HCT116 (cell line): ENCODE measurements at regions not wholly inside any gene's neighbourhood (a gene's known extent, or its start where the extent isn't known, plus 50 kb on each side); places are given as distances from the start of the nearest gene placed in this dataset.

Experiments
- ATAC-seq: fragments of 200-7000 bp; cut with Tn5 transposase; 2 replicates; pipeline ENCODE4 v1.9.1; 2020; ENCODE audit warnings: mild to moderate bottlenecking, moderate library complexity
- BruUV-seq: library from RNA; stranded (reverse); fragments of 400-500 nt; replicated peaks from 2 replicates; lab custom pipeline; 2021; lab: Mats Ljungman, UMichigan
- CTCF ChIA-PET: fragments of 300-600 bp; sonication (Branson Sonifier 250); formaldehyde crosslinking; loops from one replicate; lab custom pipeline; 2021; ENCODE audit warnings: antibody characterized with exemption; lab: Charles Lee
- POLR2A ChIA-PET: fragments of 300-600, 350-600 bp; sonication (Branson Sonifier 250); formaldehyde crosslinking; loops from one replicate; lab custom pipeline; 2021; ENCODE audit warnings: antibody characterized with exemption; lab: Charles Lee
- RAD21 ChIA-PET, 2 experiments: fragments of 300-600 bp; sonication (Branson Sonifier 250); formaldehyde crosslinking; loops; one replicate each; lab custom pipeline; 2023; ENCODE audit warnings: low total read pairs in 2 of 2; ENCODE audit not compliant: uncharacterized antibody in 2 of 2, unreplicated experiment in 2 of 2, low non-redundant PET in 1 of 2; lab: Charles Lee
- DNase-seq: peaks from one replicate; pipeline ENCODE4 v3.0.0-alpha.2; 2010; ENCODE audit warnings: low read depth, low spot score
- H2AFZ ChIP-seq: fragments of 200-600 bp; shearing (Covaris generic), sonication (generic); 2 replicates; pipeline ENCODE4 v1.6.1; 2017; ENCODE audit warnings: low read depth, mixed run types, mixed read lengths, antibody characterized with exemption, low read length; ENCODE audit not compliant: poor library complexity, severe bottlenecking
- H3K27ac ChIP-seq: 2 replicates; pipeline ENCODE4 v1.5.1; 2012; ENCODE audit warnings: low read depth, low read length
- H3K27me3 ChIP-seq: fragments of 200-600 bp; sonication (generic); 2 replicates; pipeline ENCODE4 v1.6.1; 2016; ENCODE audit warnings: mixed run types, low read length, mixed read lengths; ENCODE audit not compliant: insufficient read depth
- H3K36me3 ChIP-seq, 2 experiments: fragments of 200-500 bp in 1 of 2; fragments of 200-600 bp in 1 of 2; sonication (Bioruptor generic) in 1 of 2; sonication (generic) in 1 of 2; 2 replicates each; pipeline versions ENCODE4 v1.5.1 to v1.6.1; 2014 to 2016; ENCODE audit warnings: low read length in 2 of 2, inconsistent platforms in 1 of 2, mixed read lengths in 1 of 2, mixed run types in 1 of 2; ENCODE audit not compliant: insufficient read depth in 2 of 2, control insufficient read depth in 1 of 2
- H3K4me1 ChIP-seq, 2 experiments: fragments of 200-600 bp in 1 of 2; sonication (generic) in 1 of 2; 2 replicates each; pipeline versions ENCODE4 v1.5.1 to v1.6.1; 2012 to 2017; ENCODE audit warnings: low read length in 2 of 2, inconsistent platforms in 1 of 2, mild to moderate bottlenecking in 1 of 2, mixed read lengths in 1 of 2, mixed run types in 1 of 2, moderate library complexity in 1 of 2; ENCODE audit not compliant: insufficient read depth in 2 of 2, control insufficient read depth in 1 of 2
- H3K4me2 ChIP-seq: fragments of 200-600 bp; sonication (generic); 2 replicates; pipeline ENCODE4 v1.6.1; 2017; ENCODE audit warnings: mixed run types, low read length, mixed read lengths
- H3K4me3 ChIP-seq, 2 experiments: fragments of 200-600 bp in 1 of 2; sonication (generic) in 1 of 2; replicated peaks in 1 of 2; 2 replicates each; pipeline ENCODE4 v1.5.1; 2011 to 2016; ENCODE audit warnings: low read length in 2 of 2, control low read depth in 1 of 2, low read depth in 1 of 2, mild to moderate bottlenecking in 1 of 2, mixed read lengths in 1 of 2, mixed run types in 1 of 2
- H3K79me2 ChIP-seq: fragments of 200-600 bp; sonication (generic); 2 replicates; pipeline ENCODE4 v1.6.1; 2017; ENCODE audit warnings: mild to moderate bottlenecking, mixed run types, low read length, moderate library complexity, mixed read lengths; ENCODE audit not compliant: insufficient read depth
- H3K9ac ChIP-seq: fragments of 200-600 bp; sonication (generic); 2 replicates; pipeline ENCODE4 v1.6.1; 2016; ENCODE audit warnings: low read length, mixed read lengths
- H3K9me2 ChIP-seq: fragments of 200-600 bp; sonication (generic), shearing (Covaris generic); 2 replicates; pipeline ENCODE4 v1.6.1; 2017; ENCODE audit warnings: mixed run types, mild to moderate bottlenecking, moderate library complexity; ENCODE audit not compliant: insufficient read depth
- H3K9me3 ChIP-seq, 2 experiments: fragments of 200-500 bp in 1 of 2; fragments of 200-600 bp in 1 of 2; sonication (Bioruptor generic) in 1 of 2; sonication (generic) in 1 of 2; 2 replicates each; pipeline ENCODE4 v1.6.1; 2014 to 2017; ENCODE audit warnings: low read length in 2 of 2, mixed read lengths in 2 of 2, inconsistent platforms in 1 of 2, low read depth in 1 of 2, mild to moderate bottlenecking in 1 of 2, mixed run types in 1 of 2, moderate library complexity in 1 of 2; ENCODE audit not compliant: control insufficient read depth in 1 of 2, insufficient read depth in 1 of 2
- H4K20me1 ChIP-seq: fragments of 200-600 bp; sonication (generic), shearing (Covaris generic); 2 replicates; pipeline ENCODE4 v1.6.1; 2017; ENCODE audit warnings: mixed run types, mild to moderate bottlenecking, moderate library complexity; ENCODE audit not compliant: insufficient read depth
- ATF3 ChIP-seq: IDR thresholded peaks from 2 replicates; pipeline ENCODE4 v1.6.1; 2012
- CEBPB ChIP-seq: IDR thresholded peaks from 2 replicates; pipeline ENCODE4 v1.6.1; 2012; ENCODE audit warnings: low read depth
- EZH2 ChIP-seq: fragments of 200-600 bp; sonication (generic); IDR thresholded peaks from 2 replicates; pipeline ENCODE4 v1.6.1; 2017; ENCODE audit warnings: antibody characterized with exemption, mixed run types
- EZH2phosphoT487 ChIP-seq: fragments of 200-600 bp; IDR thresholded peaks from 2 replicates; pipeline ENCODE4 v1.6.1; 2018; ENCODE audit warnings: antibody characterized with exemption, borderline replicate concordance
- FOSL1 ChIP-seq: IDR thresholded peaks from 2 replicates; pipeline ENCODE4 v1.6.1; 2012; ENCODE audit warnings: low read depth
- JUND ChIP-seq: IDR thresholded peaks from 2 replicates; pipeline ENCODE4 v1.6.1; 2012
- POLR2AphosphoS5 ChIP-seq: IDR thresholded peaks from 2 replicates; pipeline ENCODE4 v1.6.1; 2011; ENCODE audit warnings: mild to moderate bottlenecking, low read depth, low read length, moderate library complexity
- RAD21 ChIP-seq: IDR thresholded peaks from 2 replicates; pipeline ENCODE4 v1.6.1; 2012; ENCODE audit warnings: low read depth, mild to moderate bottlenecking
- REST ChIP-seq: IDR thresholded peaks from 2 replicates; pipeline ENCODE4 v1.6.1; 2012; ENCODE audit warnings: low read depth
- SRF ChIP-seq: IDR thresholded peaks from 2 replicates; pipeline ENCODE4 v1.6.1; 2012; ENCODE audit warnings: low read depth
- TCF7L2 ChIP-seq: IDR thresholded peaks from 2 replicates; pipeline ENCODE4 v1.7.0; 2011; ENCODE audit warnings: borderline replicate concordance, inconsistent platforms; ENCODE audit not compliant: insufficient read depth, insufficient read length; ENCODE audit errors: extremely low read depth
- YY1 ChIP-seq: IDR thresholded peaks from 2 replicates; pipeline ENCODE4 v1.6.1; 2011; ENCODE audit warnings: low read length, low read depth, moderate library complexity, mild to moderate bottlenecking; ENCODE audit not compliant: insufficient replicate concordance; ENCODE audit errors: extremely low read depth
- ZBTB33 ChIP-seq: IDR thresholded peaks from 2 replicates; pipeline ENCODE4 v1.6.1; 2011; ENCODE audit warnings: mild to moderate bottlenecking, low read length, moderate library complexity; ENCODE audit not compliant: insufficient replicate concordance; ENCODE audit errors: extremely low read depth
- ZFX ChIP-seq: fragments of 450-650 bp; IDR thresholded peaks from 2 replicates; pipeline ENCODE4 v1.6.1; 2017
- intact Hi-C: fragments of 100-400 bp; cut with micrococcal nuclease; formaldehyde crosslinking; loops from 2 replicates; pipeline ENCODE4 v1.10.0; 2022
- TF ChIP-seq, protein P1 (sequence below): IDR thresholded peaks from 2 replicates; pipeline ENCODE4 v1.6.1; 2012

GRCh38 chr16:63804126-63804525 is 1317.7 kb downstream of the CDH11 start:
- ChIA-PET POLR2A (no interaction called here), CTCF (no interaction called here), RAD21 (no interaction called here)
- Histone ChIP-seq H3K9me3 (peaks cover 0 to 25% of the 10 kb centered on the region in 2 experiments; a peak in 2 of 4 replicates), H2AFZ (no peak overlapping the region), H3K36me3 (no peaks in the 10 kb centered on the region), H3K27ac (no peak overlapping the region), H3K9me2 (no peaks in the 10 kb centered on the region), H3K79me2 (no peaks in the 10 kb centered on the region), H3K4me3 (no peak overlapping the region), H3K9ac (no peak overlapping the region), H3K4me1 (no peaks in the 10 kb centered on the region), H4K20me1 (no peaks in the 10 kb centered on the region), H3K4me2 (no peak overlapping the region), H3K27me3 (no peaks in the 10 kb centered on the region)
- intact Hi-C loops = no loop called here
- DNase-seq (no peak), ATAC-seq (no peak)
- no TSS peak for BruUV-seq
- TF ChIP-seq RAD21 (no peak), JUND (no peak), TCF7L2 (no peak), POLR2AphosphoS5 (no peak), SRF (no peak)
- TF ChIP-seq, protein P1, sequence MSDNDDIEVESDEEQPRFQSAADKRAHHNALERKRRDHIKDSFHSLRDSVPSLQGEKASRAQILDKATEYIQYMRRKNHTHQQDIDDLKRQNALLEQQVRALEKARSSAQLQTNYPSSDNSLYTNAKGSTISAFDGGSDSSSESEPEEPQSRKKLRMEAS = no peak

DNA sequence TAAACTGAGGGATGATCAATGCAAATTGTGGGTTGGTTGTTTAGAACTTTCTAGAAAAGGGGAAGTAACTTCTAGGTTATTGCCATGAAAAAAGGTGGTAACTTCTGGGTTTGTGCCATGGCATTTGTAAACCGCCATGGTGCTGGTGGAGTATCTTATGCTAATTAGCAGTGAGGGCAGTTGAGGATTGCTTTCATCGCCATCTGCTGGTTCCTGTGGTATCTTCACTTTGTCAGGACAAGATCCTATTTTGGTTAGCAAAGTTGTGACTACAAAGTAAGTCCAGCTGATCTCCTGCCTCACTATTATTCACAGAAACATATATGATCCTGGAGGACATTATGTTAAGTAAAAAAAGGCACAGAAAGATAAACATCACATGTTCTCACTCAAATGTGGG is 1332.3 kb downstream of the CDH11 start:
- RAD21 ChIA-PET = no interaction called here
- TF ChIP-seq EZH2 = no peak
- no peak for TF ChIP-seq FOSL1
- no peak for TF ChIP-seq POLR2AphosphoS5
- TF ChIP-seq ZBTB33 = no peak
- TF ChIP-seq RAD21 = no peak
- no peak for TF ChIP-seq EZH2phosphoT487
- TF ChIP-seq ATF3 = no peak
- TF ChIP-seq YY1 = no peak
- TF ChIP-seq SRF = no peak
- no peak for TF ChIP-seq CEBPB
- TF ChIP-seq ZFX = no peak
- TF ChIP-seq REST = no peak
- intact Hi-C loops = no loop called here
- no peaks in the 10 kb centered on the region for H3K36me3 ChIP-seq
- peaks cover 3 to 24% of the 10 kb centered on the region in 2 experiments; a peak in 2 of 4 replicates for H3K9me3 ChIP-seq
- H3K4me2 ChIP-seq = no peak overlapping the region
- no peak overlapping the region for H3K4me3 ChIP-seq
- BruUV-seq = no TSS peak
- H3K9me2 ChIP-seq = no peaks in the 10 kb centered on the region
- no peaks in the 10 kb centered on the region for H4K20me1 ChIP-seq
- CTCF ChIA-PET = no interaction called here
- POLR2A ChIA-PET = no interaction called here
- no peaks in the 10 kb centered on the region for H3K4me1 ChIP-seq
- H3K79me2 ChIP-seq = no peaks in the 10 kb centered on the region
- no peak overlapping the region for H3K27ac ChIP-seq
- H2AFZ ChIP-seq = no peak overlapping the region
- ATAC-seq = no peak
- DNase-seq = no peak
- H3K27me3 ChIP-seq = no peaks in the 10 kb centered on the region
- H3K9ac ChIP-seq = no peak overlapping the region
